ENCODE measurements at regions not wholly inside any gene's neighbourhood (a gene's known extent, or its start where the extent isn't known, plus 50 kb on each side); places are given as distances from the start of the nearest gene placed in this dataset.

DNA sequence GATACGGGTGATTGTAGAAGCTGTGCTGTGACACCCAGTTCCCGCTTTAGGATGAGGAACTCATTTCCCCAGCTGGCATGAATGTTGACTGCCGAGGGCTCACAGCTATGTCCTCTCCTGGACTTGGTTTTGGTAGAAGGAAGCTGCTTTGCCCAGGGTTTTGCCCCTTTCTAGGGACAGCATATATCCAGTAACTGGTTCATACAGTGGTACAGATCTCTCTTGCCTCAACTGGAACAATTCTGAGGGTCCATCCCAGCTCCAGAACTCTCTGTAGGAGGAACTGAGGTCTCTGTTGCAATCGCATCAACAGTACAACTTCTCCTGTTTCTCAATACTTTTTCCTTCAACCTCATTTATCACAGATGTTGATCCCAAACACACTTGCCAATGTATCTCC lies 54.5 kb upstream of the FNDC3B start:
- Histone ChIP-seq H2AFZ (ENCODE audit: low read length) (no peak overlapping the region), H3F3A (ENCODE audit: insufficient read depth, low read length) (no peaks in the 10 kb centered on the region), H3K4me3 (ENCODE audit: low read length) (no peak overlapping the region), H3K9ac (ENCODE audit: low read length) (no peak overlapping the region), H3K79me2 (ENCODE audit: low read length) (no peaks in the 10 kb centered on the region), H3K27ac (ENCODE audit: low read length) (no peak overlapping the region), H3K27me3 (replicated peaks; ENCODE audit: insufficient read depth, low read length) (no peaks in the 10 kb centered on the region), H3K36me3 (replicated peaks; ENCODE audit: insufficient read depth, low read length) (no peaks in the 10 kb centered on the region), H4K20me1 (ENCODE audit: insufficient read depth, low read length) (no peaks in the 10 kb centered on the region), H3K4me2 (ENCODE audit: low read depth, low read length) (no peak overlapping the region), H3K9me3 (replicated peaks; ENCODE audit: insufficient read depth, low read length) (no peaks in the 10 kb centered on the region), H3K9me2 (replicated peaks; ENCODE audit: insufficient read depth, low read length) (no peaks in the 10 kb centered on the region), H3K4me1 (ENCODE audit: low read length) (no peaks in the 10 kb centered on the region)
- TF ChIP-seq EZH2 (optimal IDR thresholded peaks at IDR 0.05; ENCODE audit: low read depth, low read length): no peak
- TF ChIP-seq EZH2phosphoT487 (IDR thresholded peaks at IDR 0.05; ENCODE audit: low read length): no peak
- TF ChIP-seq, protein P1, sequence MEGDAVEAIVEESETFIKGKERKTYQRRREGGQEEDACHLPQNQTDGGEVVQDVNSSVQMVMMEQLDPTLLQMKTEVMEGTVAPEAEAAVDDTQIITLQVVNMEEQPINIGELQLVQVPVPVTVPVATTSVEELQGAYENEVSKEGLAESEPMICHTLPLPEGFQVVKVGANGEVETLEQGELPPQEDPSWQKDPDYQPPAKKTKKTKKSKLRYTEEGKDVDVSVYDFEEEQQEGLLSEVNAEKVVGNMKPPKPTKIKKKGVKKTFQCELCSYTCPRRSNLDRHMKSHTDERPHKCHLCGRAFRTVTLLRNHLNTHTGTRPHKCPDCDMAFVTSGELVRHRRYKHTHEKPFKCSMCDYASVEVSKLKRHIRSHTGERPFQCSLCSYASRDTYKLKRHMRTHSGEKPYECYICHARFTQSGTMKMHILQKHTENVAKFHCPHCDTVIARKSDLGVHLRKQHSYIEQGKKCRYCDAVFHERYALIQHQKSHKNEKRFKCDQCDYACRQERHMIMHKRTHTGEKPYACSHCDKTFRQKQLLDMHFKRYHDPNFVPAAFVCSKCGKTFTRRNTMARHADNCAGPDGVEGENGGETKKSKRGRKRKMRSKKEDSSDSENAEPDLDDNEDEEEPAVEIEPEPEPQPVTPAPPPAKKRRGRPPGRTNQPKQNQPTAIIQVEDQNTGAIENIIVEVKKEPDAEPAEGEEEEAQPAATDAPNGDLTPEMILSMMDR (IDR thresholded peaks at IDR 0.05; ENCODE audit: low read length): no peak
- DNase-seq: no peak

- Histone ChIP-seq H3K4me1 (ENCODE audit: low read length) (no peaks in the 10 kb centered on the region), H4K20me1 (ENCODE audit: insufficient read depth, low read length) (no peaks in the 10 kb centered on the region), H3F3A (ENCODE audit: insufficient read depth, low read length) (no peaks in the 10 kb centered on the region), H3K27me3 (replicated peaks; ENCODE audit: insufficient read depth, low read length) (no peaks in the 10 kb centered on the region), H3K9me3 (replicated peaks; ENCODE audit: insufficient read depth, low read length) (no peaks in the 10 kb centered on the region), H3K36me3 (replicated peaks; ENCODE audit: insufficient read depth, low read length) (no peaks in the 10 kb centered on the region), H3K9ac (ENCODE audit: low read length) (no peak overlapping the region), H3K4me2 (ENCODE audit: low read depth, low read length) (no peak overlapping the region), H2AFZ (ENCODE audit: low read length) (no peak overlapping the region), H3K27ac (ENCODE audit: low read length) (no peak overlapping the region), H3K4me3 (ENCODE audit: low read length) (no peak overlapping the region), H3K9me2 (replicated peaks; ENCODE audit: insufficient read depth, low read length) (no peaks in the 10 kb centered on the region), H3K79me2 (ENCODE audit: low read length) (no peaks in the 10 kb centered on the region)
- TF ChIP-seq EZH2 (optimal IDR thresholded peaks at IDR 0.05; ENCODE audit: low read depth, low read length) (no peak), EZH2phosphoT487 (IDR thresholded peaks at IDR 0.05; ENCODE audit: low read length) (no peak)
- TF ChIP-seq, protein P1 (IDR thresholded peaks at IDR 0.05; ENCODE audit: low read length): no peak
- DNase-seq: no peak
Observed at GRCh38 chr3:171986176-171986575, 53.2 kb upstream of the FNDC3B start.

GRCh38 chr3:171986757-171987518 lies 52.4 kb upstream of the FNDC3B start:
- TF ChIP-seq EZH2 (optimal IDR thresholded peaks at IDR 0.05; ENCODE audit: low read depth, low read length) (no peak), EZH2phosphoT487 (IDR thresholded peaks at IDR 0.05; ENCODE audit: low read length) (no peak)
- TF ChIP-seq, protein P1 (IDR thresholded peaks at IDR 0.05; ENCODE audit: low read length): no peak
- no peak overlapping the region for H3K9ac ChIP-seq (ENCODE audit: low read length)
- H3F3A ChIP-seq (ENCODE audit: insufficient read depth, low read length): no peaks in the 10 kb centered on the region
- no peaks in the 10 kb centered on the region for H3K4me1 ChIP-seq (ENCODE audit: low read length)
- no peaks in the 10 kb centered on the region for H3K27me3 ChIP-seq (replicated peaks; ENCODE audit: insufficient read depth, low read length)
- no peaks in the 10 kb centered on the region for H4K20me1 ChIP-seq (ENCODE audit: insufficient read depth, low read length)
- no peaks in the 10 kb centered on the region for H3K36me3 ChIP-seq (replicated peaks; ENCODE audit: insufficient read depth, low read length)
- no peak overlapping the region for H3K27ac ChIP-seq (ENCODE audit: low read length)
- DNase-seq: no peak
- H2AFZ ChIP-seq (ENCODE audit: low read length): no peak overlapping the region
- no peak overlapping the region for H3K4me3 ChIP-seq (ENCODE audit: low read length)
- H3K9me2 ChIP-seq (replicated peaks; ENCODE audit: insufficient read depth, low read length): no peaks in the 10 kb centered on the region
- no peaks in the 10 kb centered on the region for H3K9me3 ChIP-seq (replicated peaks; ENCODE audit: insufficient read depth, low read length)
- no peaks in the 10 kb centered on the region for H3K79me2 ChIP-seq (ENCODE audit: low read length)
- H3K4me2 ChIP-seq (ENCODE audit: low read depth, low read length): no peak overlapping the region
